8988T (cell line): ENCODE measurements at regions not wholly inside any gene's neighbourhood (a gene's known extent, or its start where the extent isn't known, plus 50 kb on each side); places are given as distances from the start of the nearest gene placed in this dataset.
"Not testable (repeated sequence)": the region's sequence is repeated elsewhere in the genome, so short reads cannot be mapped to it uniquely, and the experiment has no call there.

Experiments used
- DNase-seq: peaks from one replicate; pipeline ENCODE4 v3.0.0; 2011

DNA sequence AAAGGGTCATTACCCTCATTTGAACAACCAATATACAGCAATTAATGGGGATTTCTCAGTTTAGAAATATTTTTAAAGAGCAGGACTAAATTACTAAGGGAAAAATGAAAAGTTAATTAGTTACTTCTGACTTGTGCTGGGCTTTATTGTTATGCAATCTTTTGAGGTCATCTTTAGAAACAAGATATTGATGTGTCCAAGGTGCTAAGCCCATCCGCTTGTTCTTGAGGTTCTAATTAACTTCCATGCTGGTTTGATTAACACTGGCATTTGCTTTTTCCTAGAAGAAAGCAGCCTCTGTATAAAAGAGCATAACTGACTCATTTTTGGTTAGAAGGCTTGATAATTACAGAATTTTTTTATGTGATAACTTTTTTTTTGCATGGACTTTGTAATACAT lies 256.5 kb upstream of the AGTR1 start:
- no peak for DNase-seq

DNA sequence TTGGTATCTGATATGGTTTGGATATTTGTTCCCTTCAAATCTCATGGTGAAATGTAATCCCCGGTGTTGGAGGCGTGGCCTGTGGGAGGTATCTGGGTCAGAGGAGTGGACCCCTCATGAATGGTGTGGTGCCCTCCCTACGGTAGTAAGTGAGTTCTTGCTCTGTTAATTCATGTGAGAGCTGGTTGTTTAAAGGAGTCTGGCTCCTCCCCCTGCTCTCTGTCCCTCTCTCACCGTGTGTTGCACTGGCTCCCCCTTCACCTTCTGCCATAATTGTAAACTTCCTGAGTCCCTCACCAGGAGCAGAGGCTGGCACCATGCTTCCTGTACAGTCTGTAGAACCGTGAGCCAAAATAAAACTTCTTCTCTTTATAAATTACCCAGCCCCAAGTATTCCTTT lies 246.9 kb upstream of the AGTR1 start:
- no peak for DNase-seq

DNA sequence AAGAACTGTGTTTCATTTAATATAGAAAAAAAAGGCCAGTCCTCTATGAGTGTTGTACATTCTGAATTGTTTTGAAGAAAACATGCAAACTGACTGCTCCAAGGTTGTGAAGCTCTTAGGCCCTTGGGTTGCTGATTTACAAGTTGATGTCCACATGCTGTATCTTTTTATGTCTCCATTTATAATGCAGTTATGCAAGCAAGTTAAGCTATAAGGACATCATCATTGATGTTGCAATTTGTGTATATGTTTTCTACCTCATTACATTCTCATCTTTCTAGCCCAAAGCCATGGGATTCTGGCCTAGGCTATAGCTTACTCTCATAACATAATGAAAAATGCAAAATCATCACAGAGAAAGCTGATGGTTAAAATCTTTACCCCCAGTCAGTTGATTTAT lies 245.7 kb upstream of the AGTR1 start:
- DNase-seq = no peak

DNA sequence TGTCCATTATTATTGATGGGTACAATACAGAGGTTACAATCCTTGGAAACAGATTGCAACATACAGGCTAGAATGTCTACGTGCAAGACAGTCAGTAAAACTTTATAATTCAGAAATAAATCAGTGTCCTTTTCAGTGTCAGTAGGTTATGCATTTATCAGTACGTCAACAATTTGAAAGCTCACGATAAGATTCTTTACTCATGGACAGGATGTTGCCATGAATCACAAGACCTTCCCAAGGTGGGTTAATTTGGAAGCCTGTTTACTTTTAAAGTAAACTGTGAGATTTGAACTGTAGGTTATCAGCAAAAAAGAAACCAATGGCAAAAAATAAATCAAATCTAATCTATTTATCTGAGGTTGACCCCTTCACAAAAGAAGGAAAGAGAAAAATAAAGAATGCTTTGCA lies 243.9 kb upstream of the AGTR1 start:
- DNase-seq = no peak

DNA sequence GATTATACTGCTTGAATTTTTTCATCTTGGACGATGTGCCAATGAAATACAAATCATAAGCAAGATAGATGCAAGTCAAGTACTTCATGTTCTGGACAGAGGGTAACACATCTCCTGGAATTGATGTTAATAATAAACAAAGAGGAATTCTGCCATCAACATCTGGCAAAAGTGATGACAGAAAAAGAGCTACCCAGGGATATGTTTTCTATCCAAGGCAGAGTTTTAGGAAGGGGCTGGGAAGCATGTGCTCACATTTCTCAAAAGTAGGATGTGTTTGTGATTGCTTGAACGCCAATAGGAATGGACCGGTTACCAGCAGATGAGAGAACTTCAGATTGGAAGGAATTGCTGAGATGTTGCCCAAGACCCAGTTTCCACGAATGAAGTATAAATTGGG lies 242.6 kb upstream of the AGTR1 start:
- DNase-seq = no peak

DNA sequence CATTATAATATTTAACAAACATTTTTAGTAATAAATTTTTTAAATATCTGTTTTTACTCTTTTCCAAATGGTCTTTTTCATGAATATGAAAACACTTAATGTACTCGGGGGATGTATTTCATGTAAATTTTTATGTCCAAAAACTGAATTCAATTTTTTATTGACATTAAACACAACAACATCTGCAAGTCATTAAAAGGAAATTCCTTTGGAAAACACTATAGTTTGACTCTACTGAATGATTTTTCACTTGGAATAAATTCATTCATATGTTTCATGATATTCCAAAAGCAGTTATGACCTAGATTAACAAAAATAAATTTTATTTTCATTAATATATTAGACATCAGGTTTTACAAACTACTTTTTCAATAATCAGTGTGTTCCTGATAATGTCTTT lies 239.8 kb upstream of the AGTR1 start:
- no peak for DNase-seq

DNA sequence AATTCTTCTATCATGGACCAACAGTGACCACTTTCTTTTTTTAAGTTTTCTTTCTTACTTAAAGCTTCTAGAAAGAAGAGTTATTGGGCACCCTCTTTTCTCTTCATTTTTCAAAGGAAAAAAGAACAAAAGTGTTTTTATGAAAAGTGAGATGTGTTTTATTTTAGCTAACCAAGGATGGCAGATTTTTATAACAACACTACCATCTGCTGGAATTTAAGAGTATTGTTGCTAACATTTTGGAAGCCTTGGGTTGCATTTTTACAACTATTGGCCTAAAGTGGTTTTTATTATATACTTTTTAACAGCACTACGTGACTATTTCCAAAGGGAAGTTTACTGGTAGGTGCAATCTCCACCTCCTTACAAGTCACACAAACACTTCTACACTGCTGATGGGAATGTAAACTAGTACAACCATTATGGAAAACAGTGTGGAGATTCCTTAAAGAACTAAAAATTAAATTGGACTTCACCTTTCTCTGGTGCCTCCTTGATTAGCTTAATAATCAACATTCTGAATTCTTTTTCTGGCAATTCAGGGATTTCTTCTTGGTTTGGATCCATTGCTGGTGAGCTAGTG lies 237.7 kb upstream of the AGTR1 start:
- DNase-seq = no peak

DNA sequence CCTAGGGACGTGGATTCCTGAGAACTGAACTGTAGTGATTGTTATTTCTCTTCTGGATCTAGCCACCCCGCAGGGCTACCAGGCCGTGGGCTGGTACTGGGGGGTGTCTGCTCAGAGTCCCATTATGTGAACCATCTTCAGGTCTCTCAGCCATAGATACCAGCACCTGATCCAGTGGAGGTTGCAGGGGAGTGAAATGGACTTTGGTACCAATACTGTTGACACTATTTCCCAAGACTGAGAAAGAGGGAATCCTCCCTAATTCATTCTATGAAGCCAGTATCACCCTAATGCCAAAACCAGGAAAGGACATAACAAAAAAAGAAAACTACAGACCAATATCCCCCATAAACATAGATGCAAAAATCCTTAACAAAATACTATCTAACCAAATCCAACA lies 237.0 kb upstream of the AGTR1 start:
- DNase-seq = no peak

GRCh38 chr3:148464246-148464645 lies 233.5 kb upstream of the AGTR1 start:
- no peak for DNase-seq

DNA sequence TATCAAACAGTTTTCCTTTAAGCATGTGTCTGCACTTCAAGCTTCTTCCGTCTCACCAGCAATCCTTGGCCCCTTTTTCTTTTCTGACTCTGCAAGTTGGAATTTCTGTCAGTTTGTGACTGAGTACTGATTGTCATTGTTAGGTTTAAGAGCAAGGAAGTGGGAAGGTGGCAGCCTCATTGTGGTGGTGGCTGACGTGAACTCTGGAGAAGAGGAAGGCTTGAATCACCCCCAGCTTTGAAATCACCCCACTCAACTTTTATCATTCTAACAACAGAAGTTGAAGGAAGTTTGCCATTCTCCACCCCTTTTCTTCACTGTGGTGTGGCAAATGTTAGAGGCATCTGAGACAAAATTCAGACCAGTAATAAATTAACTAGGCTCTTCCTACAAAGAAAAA lies 231.6 kb upstream of the AGTR1 start:
- DNase-seq = no peak

- DNase-seq = no peak
Observed at GRCh38 chr3:148466980-148467740, 230.5 kb upstream of the AGTR1 start.

DNA sequence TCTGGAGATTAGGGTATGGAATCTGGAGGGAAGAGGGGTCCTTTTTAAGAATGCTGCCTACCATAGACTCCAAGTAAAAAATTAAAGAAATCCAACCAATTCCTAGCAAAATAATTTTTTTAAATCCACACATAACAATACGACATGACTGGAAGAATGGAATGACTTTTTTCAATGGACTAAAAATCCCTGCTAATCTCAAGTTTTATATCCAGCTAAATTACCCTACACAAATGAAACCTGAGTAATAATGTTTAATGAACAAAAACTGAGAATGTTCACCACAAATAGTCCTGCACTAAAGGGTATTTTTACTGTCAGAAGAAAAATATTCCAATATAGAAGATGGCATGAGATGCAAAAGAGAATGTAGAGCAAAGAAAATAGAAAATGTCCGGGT lies 220.3 kb upstream of the AGTR1 start:
- no peak for DNase-seq

- DNase-seq = no peak
Observed at GRCh38 chr3:148493631-148494030, 204.1 kb upstream of the AGTR1 start.

GRCh38 chr3:148494451-148494850 lies 203.3 kb upstream of the AGTR1 start:
- no peak for DNase-seq

DNA sequence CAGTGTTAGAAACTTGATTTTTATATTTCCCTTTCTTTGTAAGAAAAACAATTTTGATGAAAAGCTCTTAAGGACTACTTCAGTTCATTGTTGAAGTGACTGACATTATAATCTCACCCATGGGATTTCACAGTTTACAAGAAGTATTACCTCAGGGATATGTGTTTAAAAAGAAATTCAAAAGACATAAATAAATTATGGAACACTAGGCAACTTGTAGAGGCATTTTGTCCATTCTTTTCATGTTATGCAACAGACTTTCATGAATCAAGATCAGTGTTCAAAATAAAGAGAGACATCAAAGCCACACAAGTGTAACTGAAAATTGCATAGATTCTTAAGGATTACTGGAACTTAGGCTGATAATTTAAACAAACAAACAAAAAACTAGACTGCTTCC lies 196.8 kb upstream of the AGTR1 start:
- DNase-seq = no peak

DNA sequence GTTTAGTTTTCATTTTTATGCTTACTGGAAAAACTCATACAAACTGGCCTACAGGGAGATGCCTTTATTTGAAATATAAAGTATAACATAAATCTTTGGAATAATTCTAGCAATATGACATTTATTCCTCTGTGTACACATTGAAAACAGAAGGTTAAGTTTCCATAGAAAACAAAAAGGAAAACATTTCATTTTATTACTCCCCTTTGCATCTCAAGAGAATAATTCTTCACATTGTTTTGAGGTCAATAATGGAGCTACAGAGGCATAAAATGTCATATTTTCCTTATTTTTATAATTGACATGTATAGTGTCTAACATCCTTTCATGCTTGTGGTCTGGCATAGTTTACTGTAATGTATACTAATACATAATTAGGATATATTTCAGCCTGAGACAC lies 187.6 kb upstream of the AGTR1 start:
- DNase-seq = no peak

- no peak for DNase-seq
Observed at GRCh38 chr3:148510561-148510960, 187.1 kb upstream of the AGTR1 start.

DNA sequence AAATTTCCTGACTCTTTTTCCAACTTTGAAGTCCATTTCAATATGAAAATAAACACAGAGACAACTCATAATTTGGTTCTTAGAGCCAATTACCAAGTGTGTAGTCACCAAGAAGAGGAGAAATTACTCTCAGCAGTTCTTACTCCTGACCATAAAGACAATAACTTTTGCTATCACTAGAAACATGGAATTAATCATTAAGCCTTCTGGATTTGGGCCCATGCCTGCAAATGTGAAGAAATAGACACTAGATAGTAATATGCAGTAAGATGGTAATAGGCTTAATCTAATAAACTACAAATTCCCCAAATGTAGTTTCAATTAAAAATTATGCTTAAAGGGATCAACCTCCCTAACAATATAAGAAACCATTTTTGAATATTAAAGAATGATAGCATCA lies 185.1 kb upstream of the AGTR1 start:
- no peak for DNase-seq

DNA sequence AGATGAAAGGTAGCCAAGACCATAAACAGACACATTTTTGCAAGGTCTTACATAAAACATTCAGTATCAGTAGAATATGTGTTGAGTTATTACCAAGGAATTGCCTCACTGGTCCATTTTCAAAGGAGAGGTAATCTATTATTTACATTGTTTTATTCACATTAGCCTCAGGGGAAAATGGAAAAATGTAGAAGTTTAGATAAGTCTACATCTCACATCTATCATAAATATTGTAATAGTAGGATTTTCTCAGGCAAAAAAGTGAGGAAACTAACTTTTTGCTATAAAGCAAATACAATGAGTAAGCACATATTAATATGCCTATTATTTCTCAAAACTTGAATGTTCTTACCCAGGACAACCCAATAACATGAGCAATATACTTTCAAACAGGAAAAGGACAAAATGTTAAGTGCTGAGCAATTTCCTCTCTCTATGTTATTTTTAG lies 184.6 kb upstream of the AGTR1 start:
- no peak for DNase-seq

- no peak for DNase-seq
Observed at GRCh38 chr3:148518520-148518919, 179.2 kb upstream of the AGTR1 start.

DNA sequence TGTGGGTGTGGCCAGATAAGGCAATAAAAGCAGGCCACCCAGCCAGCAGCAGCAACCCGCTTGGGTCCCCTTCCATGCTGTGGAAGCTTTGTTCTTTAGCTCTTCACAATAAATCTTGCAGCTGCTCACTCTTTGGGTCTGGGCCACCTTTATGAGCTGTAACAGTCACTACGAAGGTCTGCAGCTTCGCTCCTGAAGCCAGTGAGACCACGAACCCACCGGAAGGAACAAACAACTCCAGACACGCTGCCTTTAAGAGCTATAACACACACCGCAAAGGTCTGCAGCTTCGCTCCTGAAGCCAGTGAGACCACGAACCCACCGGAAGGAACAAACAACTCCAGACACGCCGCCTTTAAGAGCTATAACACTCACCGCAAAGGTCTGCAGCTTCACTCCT lies 172.1 kb upstream of the AGTR1 start:
- DNase-seq = not testable (repeated sequence)

- DNase-seq = no peak
Observed at GRCh38 chr3:148528024-148528423, 169.7 kb upstream of the AGTR1 start.

DNA sequence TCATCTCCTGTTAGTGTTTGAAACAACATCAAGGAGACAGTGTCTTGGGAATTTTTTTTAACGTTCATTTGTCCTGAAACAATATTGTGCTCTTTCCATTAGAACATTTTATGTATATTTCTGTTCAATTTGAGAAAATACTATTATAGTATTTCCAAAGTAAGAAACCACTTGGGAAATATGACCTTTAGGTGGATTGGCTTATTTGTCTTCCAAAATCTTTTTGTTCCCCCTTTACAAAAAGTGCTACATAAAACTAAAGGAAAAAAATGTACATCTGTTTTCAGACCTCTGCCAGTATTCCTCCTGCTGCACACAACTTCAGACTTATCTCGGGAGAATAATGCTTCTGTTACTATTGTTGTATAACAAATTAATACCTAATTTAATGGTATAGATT lies 165.9 kb upstream of the AGTR1 start:
- no peak for DNase-seq

DNA sequence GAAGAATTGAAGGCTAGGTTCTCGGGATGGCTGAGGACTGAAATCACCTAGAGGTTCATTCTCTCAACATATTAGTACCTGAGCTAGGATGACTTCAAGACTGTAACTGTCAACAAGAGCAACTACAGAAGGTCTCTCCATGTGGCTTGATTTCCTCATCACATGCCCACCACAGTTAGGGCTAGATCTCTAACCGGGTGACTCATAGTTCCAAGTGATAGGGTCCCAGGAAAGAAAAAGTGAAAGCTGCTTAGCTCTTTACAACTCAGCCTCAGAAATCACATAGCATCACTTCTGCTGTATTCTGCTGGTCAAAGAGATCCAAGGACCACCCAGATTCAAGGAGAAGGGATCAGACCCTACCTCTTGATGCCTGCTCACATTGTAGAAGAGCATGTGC lies 165.4 kb upstream of the AGTR1 start:
- no peak for DNase-seq

- DNase-seq = no peak
Observed at GRCh38 chr3:148532774-148533173, 164.9 kb upstream of the AGTR1 start.
